ENCODE measurements at regions not wholly inside any gene's neighbourhood (a gene's known extent, or its start where the extent isn't known, plus 50 kb on each side); places are given as distances from the start of the nearest gene placed in this dataset.
"Not testable (repeated sequence)": the region's sequence is repeated elsewhere in the genome, so short reads cannot be mapped to it uniquely, and the experiment has no call there.

DNA sequence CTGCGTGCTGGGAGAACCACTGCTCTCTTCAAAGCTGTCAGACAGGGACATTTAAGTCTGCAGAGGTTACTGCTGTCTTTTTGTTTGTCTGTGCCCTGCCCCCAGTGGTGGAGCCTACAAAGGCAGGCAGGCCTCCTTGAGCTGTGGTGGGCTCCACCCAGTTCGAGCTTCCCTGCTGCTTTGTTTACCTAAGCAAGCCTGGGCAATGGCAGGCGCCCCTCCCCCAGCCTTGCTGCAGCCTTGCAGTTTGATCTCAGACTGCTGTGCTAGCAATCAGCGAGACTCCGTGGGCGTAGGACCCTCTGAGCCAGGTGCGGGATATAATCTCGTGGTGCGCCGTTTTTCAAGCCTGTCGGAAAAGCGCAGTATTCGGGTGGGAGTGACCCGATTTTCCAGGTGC lies 837.0 kb downstream of the EPHA3 start:
- DNase-seq (ENCODE audit: low read depth) = not testable (repeated sequence)

DNA sequence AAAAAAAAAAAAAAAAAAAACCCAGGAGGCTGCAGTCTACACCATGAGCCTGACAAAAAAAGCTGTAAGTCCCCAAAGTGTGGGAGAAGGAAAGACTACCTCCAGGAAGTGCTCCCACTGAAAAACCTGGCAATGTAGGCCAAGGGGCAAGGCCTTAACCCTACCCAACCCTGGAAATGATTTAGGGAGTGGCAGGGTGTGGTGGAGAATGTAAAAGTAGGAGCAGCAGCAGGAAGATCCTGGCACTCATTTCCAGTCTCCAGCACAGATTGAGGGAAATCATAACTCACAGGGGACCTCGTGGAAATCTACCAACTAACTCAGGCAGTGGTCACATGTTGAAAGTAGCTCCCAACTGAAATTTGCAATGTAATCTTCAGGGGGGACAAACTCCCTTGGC lies 839.5 kb downstream of the EPHA3 start:
- DNase-seq (ENCODE audit: low read depth) = no peak

DNA sequence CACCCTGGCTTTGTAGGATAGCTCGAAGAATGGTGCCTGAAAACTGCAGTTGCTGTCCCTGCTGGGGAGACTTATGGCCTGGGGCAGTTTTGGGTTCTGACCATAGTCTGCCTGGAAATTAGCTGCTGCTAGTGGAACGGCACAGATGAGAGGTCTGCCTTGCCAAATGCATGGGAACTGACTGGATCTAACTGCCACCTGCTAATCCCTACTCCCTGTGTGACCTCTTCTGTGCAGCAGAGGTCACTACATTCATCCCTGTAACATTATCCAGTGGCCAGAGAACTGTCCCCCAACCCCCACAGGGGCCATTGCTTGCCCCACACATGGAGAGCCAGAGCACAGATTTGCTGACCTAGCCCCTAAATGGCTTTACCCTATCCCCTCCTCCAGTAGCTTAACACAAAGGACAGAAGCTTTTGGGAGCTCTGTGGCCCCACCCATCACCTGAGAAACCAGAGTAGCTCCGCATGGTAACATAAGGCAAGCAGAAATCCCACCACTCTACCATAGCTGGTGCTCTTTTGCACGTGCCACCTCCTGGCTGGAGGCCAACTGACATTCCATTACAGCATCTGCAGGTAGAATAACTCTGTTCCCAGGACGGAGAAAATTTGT lies 840.0 kb downstream of the EPHA3 start:
- DNase-seq (ENCODE audit: low read depth) = no peak

DNA sequence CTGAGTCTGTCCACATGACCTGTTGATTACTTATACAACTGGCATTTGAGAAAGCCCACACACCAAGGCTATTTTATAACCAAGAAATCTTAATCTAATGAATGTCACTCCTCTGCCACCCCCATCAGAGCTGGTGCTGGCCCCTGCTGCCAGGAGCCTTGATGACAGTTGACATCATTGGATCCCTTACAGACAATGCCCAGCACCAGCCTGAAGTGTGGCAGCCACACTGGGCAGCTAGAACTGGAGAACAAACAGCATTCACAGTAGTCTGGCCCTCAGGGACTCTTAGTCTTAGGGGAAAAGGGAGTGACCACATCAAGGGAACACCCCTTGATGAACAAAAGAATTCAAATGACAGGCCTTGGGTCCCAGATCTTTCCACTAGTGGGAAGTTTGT lies 840.6 kb downstream of the EPHA3 start:
- DNase-seq (ENCODE audit: low read depth) = no peak

DNA sequence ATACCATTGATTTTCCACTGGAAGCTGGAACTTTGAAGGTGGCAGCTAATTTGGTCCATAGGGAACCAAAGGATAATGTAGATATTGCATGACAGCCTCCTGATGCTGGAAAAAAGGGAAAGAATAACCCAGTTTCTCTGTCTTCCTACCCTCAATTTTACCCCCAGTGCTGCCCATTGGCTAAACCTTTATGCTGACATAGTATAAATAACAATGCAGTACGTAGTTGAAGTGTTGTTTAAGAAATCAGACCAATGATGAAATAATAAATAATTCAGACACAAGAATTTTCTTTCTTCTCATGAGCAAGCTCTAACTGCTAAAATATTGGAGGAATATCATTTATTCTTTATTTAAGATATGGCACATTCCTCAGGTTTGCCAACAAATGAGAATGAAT lies 843.4 kb downstream of the EPHA3 start:
- no peak for DNase-seq (ENCODE audit: low read depth)

- DNase-seq (ENCODE audit: low read depth) = no peak
Observed at GRCh38 chr3:89954137-89954536, 846.7 kb downstream of the EPHA3 start.

DNA sequence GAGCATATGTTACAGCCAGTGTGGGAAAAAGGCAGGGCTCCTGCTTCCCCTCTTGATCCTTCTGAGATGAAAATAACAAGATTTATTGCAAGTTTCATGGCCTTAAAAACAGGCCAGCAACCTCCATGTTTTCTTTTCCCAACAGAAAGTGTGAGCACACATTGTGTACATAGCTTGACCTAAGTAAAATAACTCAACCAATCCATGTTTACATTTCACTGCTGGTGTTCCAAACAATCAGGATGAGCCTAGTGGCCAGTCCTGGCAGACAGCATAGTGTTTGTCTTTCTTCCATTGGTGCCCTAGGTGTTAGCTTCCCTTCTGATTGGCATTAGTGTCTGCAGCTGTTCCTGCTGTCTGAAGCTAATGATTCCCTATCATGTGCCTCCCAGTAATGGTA lies 847.7 kb downstream of the EPHA3 start:
- no peak for DNase-seq (ENCODE audit: low read depth)

- DNase-seq (ENCODE audit: low read depth) = peak; percentile 6
Observed at GRCh38 chr3:89957451-89957850, 850.0 kb downstream of the EPHA3 start.

DNA sequence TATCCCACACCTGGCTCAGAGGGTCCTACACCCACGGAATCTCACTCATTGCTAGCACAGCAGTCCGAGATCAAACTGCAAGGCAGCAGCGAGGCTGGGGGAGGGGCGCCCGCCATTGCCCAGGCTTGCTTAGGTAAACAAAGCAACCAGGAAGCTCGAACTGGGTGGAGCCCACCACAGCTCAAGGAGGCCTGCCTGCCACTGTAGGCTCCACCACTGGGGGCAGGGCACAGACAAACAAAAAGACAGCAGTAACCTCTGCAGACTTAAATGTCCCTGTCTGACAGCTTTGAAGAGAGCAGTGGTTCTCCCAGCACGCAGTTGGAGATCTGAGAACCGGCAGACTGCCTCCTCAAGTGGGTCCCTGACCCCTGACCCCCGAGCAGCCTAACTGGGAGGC lies 850.7 kb downstream of the EPHA3 start:
- DNase-seq (ENCODE audit: low read depth) = not testable (repeated sequence)

DNA sequence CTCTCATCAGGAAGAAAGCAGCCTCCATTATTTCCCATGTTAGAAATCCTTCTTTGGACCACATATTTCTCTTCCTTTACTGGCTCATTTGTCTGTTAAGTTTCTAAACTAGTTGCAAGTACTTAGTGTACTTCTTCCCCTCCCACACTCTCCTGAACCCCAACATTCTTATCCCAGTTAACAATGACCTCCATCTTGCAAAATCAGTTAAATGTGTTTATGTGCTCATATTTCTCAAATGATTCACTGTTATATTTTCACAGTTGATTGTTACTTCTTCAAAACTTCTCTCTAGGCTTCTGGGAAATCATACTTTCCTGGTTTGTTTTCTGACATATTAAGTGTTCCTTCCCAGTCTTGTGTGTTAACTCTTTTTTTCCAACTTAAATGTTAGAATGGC lies 856.9 kb downstream of the EPHA3 start:
- peak; percentile 9 for DNase-seq (ENCODE audit: low read depth)

DNA sequence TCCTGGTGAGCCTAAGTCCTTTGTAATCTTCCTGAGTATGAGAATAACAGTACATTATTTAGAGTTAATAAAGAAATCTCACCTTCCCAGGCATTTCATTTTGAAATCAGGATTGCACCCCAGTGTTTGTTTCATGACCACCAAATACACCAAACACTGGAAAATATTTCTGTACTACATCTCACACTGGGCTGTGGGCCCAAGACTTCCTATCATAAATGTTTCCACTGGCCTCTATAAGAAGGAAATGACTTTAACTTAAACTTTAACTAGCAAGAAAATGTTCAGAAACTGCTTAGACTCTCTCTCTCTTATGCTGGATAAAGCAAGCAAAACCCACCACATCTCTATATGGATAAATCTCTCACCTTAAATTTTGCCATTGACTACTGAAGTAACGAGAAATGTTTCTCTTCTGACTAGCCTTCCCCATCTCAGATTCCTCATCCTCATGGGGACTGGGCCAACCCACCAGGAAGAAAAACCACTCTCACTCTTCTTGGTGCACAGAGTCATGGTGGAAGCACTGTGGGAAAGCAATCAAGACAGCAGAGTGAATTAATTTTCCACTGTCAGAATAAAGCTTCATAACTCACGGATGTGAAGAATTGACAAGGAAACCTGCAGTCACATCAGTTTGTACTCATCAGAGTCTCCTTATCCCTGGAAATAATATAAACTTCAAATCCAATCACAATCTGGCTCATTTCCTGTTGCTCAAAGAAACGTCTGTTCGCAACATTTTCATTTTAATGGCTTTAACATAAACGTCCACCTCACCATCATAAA lies 859.6 kb downstream of the EPHA3 start:
- no peak for DNase-seq (ENCODE audit: low read depth)

DNA sequence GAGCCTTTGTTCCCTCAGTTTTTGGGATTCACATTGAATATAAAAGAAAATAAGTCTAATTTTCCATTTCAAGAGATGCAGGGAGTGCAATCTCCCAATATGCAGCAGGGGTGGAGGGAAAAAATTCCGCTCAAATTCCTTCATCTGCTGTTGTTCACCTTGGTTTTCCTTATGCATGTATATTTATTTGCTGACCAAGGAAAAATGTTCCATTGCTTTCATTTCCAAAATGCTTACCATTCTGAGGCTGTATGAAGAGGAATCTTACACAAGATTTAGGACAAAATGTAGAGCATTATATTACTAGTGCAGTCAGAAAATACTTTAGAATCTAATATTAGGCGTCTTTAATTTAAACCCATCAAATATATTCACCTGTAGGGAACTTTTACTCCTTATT lies 863.9 kb downstream of the EPHA3 start:
- DNase-seq (ENCODE audit: low read depth) = no peak

GRCh38 chr3:89973156-89973555 lies 865.7 kb downstream of the EPHA3 start:
- DNase-seq (ENCODE audit: low read depth) = no peak

DNA sequence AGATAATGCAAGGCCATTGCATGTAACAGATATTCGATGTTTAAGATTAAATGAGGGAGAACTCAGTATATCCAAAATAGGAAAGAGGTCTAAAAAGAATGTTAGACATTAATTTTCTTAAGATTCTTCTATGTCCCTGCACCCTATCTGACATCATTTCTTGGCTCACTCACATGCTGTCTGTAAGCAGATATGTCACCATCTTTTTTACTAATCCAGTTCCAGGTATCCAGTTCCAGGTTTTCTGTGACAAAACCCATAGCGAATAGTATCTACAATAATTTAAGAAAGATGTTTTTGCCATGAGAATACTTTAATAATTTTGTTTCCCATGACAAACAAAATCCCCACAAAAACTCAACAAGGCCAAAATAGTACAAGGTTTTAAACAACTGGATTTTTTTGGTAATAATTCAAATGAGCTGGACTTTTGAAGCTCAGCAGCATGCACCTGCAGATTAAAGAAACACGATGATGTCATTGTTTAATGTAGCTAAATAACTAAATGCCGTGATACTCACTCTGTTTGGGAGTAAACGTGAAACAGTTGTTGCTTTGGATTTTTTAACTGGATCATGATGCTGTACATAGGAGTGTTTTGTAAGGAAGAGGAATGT lies 867.6 kb downstream of the EPHA3 start:
- no peak for DNase-seq (ENCODE audit: low read depth)

DNA sequence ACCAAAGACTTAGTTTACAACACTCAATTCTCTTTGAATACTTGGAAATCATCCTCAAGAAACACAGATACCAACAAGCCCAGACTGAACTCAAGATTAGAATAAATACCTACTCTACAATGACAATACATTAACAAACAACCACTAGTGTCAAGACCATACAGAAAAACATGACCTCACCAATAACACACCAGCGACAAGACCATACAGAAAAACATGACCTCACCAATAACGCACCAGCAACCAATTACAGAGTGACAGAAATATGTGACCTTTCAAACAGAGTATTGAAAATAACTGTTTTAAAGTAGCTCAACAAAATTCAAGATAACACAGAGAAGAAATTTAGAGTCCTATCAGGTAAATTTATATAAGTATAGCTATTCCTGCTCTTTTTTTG lies 876.0 kb downstream of the EPHA3 start:
- DNase-seq (ENCODE audit: low read depth) = no peak

DNA sequence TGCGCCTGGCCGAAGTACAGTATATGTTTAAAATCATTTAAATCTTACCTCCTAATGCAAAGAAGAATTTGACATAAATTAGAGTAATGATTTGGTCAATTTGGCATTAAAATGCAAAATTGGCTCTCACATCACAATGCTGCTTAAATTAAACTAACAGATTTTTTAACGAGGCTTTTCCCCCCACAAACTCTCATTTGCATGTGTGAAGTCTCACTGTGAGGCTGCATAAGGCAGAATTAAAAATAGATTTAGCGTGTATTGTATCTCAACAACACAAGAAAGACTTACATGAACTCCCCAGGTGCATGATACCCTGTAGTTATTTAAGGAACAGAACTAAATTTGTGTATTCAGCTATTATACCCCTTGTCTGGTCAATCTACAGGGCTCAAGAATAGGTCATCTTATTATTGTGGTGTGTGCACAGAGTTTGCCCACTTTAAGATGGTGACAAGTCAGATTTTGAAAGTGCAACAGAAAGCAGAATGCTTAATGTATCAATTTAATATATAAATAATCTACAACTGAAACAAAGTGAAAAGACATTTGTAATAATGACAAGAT lies 897.9 kb downstream of the EPHA3 start:
- DNase-seq (ENCODE audit: low read depth) = no peak

DNA sequence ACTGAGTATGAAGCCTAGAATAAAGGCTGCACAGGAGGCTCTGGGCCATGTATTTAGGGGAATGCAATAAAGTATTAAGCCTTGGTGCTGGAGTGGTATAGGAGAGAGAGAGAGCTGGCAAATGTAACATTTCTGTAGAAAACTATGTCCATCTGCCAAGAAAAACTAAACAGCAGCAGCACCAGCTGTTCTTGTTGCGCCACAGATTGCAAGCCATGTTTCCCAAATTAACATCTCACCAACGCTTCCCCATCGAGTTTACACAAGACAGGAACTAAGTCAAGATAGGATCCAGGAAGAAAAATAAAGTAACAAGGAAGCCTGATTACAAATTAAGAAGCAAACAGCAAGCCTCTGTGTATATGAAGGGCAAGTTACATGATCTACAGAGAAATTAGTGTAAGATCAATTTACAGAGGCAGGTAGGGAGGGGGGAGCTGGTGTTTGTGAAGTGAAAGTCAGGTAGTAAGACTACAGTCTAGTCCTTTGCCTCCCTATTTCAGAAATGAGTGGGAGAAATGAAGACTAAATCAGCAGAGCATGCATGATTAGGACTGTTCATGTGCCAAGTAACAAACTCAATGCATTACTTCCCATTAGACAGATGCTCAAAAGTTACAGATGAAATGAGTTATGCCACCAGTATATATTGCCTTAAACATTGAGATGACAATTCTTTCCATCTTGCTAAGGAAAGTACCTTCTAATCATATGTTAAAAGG lies 900.5 kb downstream of the EPHA3 start:
- DNase-seq (ENCODE audit: low read depth) = no peak

DNA sequence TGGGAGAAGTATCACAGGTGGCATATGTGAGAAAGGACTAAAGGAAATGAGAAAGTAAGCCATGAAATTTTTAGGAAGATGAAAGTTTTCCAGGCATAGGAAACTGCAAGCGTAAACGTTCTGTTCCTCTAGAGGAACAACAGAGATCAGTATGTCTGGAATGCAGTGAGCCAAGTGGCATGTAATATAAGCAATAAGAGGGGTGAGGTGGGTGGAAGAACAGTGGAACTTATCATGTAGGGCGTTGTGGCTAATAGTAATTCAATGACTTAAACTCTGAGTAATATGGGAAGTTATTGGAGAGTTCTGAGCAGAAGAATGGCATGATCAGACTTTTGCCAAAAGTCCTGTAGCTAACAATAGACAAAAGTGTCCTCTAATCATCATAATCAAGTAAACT lies 902.9 kb downstream of the EPHA3 start:
- peak; percentile 19 for DNase-seq (ENCODE audit: low read depth)

- DNase-seq (ENCODE audit: low read depth) = no peak
Observed at GRCh38 chr3:90011131-90011530, 903.7 kb downstream of the EPHA3 start.

DNA sequence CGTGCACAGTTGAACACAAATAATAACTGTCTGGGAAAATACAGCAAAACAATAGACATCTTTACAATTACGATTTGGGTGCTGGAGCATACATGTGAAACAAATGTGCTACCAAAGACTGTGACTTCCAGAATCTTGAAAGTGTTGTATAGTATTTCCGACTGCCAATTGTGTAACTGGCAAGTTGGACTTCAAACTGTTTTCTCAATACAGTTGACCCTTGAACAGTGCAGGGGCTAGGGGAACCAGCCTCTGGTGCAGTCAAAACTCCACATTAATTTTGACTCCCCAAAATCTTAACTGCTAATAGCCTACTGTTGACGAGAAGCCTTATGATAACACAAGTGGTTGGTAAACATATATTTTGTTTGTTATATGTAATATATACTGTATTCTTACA lies 904.2 kb downstream of the EPHA3 start:
- DNase-seq (ENCODE audit: low read depth) = no peak

- no peak for DNase-seq (ENCODE audit: low read depth)
Observed at GRCh38 chr3:90011996-90012395, 904.6 kb downstream of the EPHA3 start.

DNA sequence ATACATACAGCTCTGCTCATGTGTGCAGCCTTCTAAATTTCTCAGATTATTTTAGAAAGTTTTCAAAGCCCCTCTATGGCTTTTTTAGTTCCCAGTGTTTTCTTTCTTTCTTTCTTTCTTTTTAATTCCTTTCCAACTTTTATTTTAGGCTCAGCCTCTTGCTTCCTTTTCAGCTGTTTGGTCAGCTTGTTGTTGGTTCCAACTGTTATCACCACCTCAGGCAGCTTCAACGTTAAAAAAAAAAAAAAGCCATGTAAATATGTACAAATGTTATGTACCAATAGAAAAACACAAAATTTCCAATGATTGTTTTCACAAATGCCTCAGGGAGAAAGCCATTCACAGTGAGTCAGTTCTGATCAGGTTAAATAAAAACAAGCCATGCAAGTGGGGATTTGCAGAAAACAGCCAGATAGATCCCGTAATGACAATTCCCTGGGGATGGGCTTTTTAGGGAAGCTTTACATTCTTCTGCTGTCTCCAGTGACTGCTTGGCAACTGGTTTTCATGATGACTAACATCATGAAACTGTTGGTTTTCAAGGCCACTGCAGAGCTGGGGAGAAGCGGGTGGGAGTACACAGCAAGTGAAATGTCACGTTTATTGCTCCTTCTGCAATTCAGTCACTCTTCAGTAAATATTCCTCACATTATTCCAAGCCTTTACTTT lies 908.4 kb downstream of the EPHA3 start:
- DNase-seq (ENCODE audit: low read depth) = peak; percentile 2

All from iris pigment epithelial cell (primary cell).